AG08396 (cell line): ENCODE measurements at regions not wholly inside any gene's neighbourhood (a gene's known extent, or its start where the extent isn't known, plus 50 kb on each side); places are given as distances from the start of the nearest gene placed in this dataset.
"Not testable (repeated sequence)": the region's sequence is repeated elsewhere in the genome, so short reads cannot be mapped to it uniquely, and the experiment has no call there.

ENCODE experiments used
- DNase-seq: peaks from one replicate; pipeline ENCODE4 v3.0.0; 2012; ENCODE audit warnings: low spot score, mixed read lengths

DNA sequence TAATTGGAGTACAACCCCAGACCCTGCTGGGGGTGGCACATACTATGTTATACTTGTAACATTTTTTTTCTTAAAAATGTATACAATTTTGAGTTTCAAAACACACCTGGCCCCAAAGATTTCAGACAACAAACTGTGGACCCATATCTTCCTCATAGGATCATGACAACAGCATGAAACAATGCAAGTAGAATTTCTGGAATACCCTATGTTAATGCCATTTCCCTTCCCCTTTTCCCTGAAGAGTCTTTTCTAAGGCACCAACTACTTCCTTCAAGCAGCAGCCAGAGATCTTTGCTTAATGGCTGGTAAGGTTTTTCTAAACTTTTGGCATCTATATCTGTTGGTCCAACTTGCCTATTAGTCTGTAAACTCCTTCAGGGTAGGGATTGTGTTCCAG lies 99.9 kb upstream of the SERBP1 start:
- DNase-seq: no peak

DNA sequence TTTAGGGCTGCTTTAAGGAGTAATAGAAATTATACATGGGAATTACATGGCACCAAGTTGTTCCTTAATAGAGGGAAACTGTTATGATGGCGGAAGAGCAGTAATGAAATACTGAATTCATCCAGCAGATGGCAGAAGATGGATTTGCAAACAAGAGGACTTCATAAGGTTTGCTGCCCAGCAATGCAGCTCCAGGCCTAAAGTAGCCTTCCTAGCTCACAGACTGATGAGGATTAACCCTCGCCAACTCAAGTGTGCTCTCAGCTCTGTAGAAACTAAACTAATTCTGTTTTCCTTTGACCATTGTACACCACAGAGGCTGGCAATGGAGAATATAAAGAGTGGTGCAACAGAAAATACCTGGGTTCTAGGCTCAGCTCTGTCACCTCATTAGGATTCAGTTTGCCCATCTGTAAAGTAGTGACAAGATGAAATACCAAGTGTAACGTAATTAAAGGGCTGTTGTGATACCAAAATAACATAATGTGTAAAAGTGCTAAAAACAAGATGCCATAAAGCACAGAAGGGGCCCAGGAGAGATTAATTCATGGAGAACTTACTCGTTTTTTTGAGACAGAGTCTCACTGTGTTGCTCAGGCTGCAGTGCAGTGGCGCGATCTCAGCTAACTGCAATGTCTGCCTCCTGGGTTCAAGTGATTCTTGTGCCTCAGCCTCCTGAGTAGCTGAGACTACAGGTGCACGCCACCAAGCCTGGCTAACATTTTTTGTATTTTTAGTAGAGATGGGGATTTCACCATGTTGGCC lies 102.4 kb upstream of the SERBP1 start:
- peak; percentile 77 for DNase-seq

- DNase-seq: peak; percentile 28
Measured at GRCh38 chr1:67534627-67535065, 104.4 kb upstream of the SERBP1 start.

DNA sequence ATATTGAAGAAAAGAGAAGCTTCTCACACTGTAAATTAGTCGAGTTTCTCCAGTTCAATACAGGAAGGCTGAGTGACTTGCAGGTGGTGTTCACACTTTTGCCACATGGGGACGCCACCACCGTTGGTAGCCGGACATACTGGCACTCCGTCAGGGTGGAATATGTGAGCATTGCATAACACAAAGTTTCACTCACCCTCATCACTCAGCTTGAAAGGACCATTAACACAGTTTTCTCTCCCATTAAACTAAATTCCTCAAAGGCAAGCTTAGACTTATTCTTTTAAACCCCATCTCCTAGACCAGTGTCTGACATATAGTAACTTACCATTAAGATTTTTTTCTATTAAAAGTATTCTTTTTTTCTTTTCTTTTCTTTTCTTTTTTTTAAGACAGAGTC lies 105.3 kb upstream of the SERBP1 start:
- DNase-seq: peak; percentile 78

- no peak for DNase-seq
Measured at GRCh38 chr1:67536957-67537666, 106.9 kb upstream of the SERBP1 start.

DNA sequence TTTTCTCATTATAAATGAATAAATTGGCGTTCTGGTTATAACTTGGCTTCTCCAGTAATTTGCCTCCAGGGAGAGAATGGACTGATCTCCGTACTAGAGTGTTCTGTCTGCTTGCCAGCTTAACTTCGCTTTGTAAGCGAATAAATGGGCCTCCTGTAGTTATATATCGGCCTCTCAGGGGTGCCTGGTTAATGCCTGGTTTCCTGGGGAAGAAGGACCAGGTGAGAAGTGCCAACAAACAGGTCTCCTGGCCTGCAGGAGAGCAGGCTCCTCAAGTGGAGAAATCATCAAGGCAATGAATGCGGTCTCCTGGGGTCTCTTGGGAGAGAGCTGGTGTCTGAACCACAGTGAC lies 107.4 kb upstream of the SERBP1 start:
- DNase-seq: no peak

DNA sequence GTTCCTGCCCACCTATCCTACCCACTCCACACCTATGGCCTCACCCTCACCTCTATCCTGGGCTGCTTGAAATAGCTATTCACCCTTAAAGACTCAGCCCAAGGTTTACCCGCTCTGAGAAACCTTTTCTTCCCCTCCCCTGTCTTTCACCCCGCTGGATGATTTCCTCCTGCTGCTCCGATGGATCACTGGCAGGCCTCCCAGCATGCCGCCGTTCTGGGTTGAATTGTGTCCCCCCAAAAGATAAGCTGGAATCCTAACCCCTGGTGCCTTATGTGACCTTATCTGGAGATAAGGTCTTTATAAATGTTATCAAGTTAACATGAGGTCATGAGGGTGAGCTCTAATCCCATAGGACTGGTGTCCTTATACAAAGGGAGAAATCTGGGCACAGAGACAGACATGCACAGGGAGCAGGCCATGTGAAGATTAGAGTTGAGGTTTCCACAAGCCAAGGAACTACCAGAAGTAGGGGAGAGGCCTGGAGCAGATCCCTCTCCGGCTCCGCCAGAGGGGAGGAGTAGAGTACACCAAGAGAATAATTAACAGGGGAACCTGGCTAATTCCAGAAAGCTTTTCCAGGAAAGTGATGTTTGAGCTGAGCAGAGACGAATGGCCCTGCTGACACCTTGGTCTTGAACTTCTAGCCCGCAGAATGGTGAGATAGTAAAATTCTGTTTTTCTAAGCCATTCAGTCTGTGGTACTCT lies 110.0 kb upstream of the SERBP1 start:
- DNase-seq: no peak

GRCh38 chr1:67540733-67541125 lies 110.5 kb upstream of the SERBP1 start:
- DNase-seq: no peak

DNA sequence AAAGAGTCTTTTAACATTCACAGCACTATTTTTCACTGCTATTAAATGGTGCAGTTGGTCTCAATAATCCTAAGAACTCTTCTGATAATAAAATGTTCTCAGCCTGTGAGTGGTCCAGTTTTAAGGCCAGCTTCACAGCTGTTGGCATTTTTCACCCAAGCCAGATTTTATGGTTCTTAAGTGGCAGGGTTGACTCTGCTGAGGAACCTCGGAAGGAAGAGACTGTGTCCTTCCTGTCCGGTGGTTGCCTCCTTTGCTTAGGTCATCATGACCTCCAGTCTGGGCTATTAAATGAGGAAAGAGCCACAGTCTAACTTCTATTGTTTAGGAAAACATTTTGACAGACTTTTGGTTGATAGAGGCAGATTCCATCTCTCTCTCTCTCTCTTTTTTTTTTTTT lies 112.5 kb upstream of the SERBP1 start:
- no peak for DNase-seq

GRCh38 chr1:67544921-67545320 lies 114.7 kb upstream of the SERBP1 start:
- no peak for DNase-seq

DNA sequence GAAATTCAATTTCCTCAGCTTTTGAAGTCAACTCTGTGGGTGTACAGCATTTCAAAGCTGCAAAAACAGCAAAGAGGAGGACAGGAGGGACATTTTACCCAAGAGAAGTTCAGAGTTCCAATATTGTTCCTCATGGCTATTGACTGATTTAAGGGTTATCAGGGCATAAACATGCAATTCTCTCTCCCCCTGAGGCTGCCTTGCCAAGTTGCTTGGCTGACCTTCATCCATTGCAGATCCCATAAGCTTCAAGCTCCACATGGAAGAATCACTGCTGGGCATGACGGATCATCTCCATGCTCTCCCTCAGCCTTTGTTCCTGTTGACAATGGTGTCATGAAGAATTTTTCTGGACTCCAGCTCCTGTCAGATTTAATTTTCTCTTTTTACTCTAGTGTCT lies 115.2 kb upstream of the SERBP1 start:
- no peak for DNase-seq

DNA sequence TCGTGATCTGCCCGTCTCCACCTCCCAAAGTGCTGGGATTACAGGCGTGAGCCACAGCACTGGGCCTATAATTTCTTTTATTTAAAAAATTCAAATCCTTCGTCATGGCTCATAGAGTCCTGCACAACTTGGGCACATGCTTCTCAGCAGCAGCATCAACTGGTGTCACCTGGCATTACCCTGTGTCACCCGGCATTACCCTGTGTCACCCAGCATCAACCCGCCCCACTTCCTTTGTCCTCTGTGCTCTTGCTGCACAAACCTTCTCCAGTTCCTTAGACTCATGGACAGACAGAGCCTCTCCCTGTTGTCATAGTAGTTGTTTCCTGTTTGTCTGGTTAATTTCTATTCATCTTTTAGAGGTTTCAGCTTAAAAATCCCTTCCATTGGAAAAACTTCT lies 121.2 kb upstream of the SERBP1 start:
- DNase-seq: no peak

GRCh38 chr1:67552336-67552759 lies 122.1 kb upstream of the SERBP1 start:
- no peak for DNase-seq

DNA sequence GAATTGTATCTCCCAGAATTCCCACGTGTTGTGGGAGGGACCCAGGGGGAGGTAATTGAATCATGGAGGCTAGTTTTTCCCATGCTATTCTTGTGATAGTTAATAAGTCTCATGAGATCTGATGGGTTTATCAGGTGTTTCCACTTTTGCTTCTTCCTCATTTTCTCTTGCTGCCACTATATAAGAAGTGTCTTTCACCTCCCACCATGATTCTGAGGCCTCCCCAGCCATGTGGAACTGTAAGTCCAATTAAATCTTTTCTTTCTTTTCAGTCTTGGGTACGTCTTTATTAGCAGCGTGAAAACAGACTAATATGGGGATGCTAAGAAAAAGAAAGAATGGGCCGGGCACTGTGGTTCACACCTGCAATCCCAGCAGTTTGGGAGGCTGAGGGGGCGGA lies 124.0 kb upstream of the SERBP1 start:
- not testable (repeated sequence) for DNase-seq

GRCh38 chr1:67555461-67556296 lies 125.5 kb upstream of the SERBP1 start:
- no peak for DNase-seq

DNA sequence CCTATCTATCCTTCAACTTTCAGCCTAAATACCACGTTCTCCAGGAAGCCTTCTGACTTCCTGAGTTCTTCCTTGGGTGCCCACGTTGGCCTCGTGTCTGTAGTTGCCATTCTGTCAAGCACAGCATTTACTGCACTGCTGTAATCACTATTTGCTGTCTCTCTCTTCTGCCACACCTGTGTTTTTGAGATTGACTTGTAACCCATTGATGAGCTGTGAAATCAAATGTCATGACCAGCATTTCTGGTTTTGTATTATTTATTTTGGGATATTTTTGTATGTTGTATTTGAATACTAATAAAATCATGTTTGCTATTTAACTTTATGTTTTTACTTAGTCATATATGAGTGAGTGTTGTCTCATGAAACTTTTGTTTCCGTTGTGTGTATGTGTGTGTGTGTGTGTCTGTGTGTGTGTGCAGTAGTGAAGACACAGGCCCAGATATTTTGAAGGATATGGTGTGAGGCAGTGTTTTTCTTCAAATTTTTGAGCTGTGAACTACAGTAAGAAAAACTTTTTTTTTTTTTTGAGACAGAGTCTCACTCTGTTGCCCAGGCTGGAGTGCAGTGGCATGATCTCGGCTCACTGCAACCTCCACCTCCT lies 126.2 kb upstream of the SERBP1 start:
- no peak for DNase-seq

- DNase-seq: no peak
Measured at GRCh38 chr1:67557696-67558448, 127.1 kb upstream of the GADD45A start.

GRCh38 chr1:67558449-67559193 lies 126.4 kb upstream of the GADD45A start:
- no peak for DNase-seq

DNA sequence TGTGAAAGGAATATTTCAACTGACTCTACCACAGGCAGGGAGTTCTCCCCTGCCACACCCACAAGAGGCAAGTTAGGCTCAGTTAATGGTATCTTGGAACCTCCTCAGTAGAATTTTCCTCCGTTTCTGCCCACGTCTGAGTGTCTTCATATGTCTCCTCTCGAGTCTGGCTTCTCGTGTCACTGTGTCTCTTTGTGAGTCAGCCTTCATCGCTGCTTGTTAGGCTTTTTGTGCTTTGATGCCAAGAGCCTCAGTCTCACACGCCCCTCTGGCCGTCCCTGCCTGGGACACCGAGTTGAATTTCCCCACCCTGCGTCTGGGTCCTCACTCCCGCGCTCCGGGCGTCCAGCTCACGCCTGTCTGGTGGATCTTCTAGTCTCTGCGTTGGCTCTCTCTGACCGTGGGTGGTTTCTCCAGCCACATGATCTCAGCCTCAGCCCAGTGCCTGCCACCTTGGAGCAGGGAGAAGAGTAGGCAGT lies 125.7 kb upstream of the GADD45A start:
- DNase-seq: peak; percentile 65
